AG04450 (cell line): ENCODE measurements at regions not wholly inside any gene's neighbourhood (a gene's known extent, or its start where the extent isn't known, plus 50 kb on each side); places are given as distances from the start of the nearest gene placed in this dataset.

Experiments used
- CTCF ChIA-PET: fragments of 300-600, 350-600 bp; formaldehyde crosslinking; extraction: SDS; loops from one replicate; lab custom pipeline; 2022; ENCODE audit warnings: antibody characterized with exemption, inconsistent platforms; lab: Charles Lee
- POLR2A ChIA-PET: fragments of 350-600 bp; formaldehyde crosslinking; extraction: SDS; loops from one replicate; lab custom pipeline; 2021; ENCODE audit warnings: antibody characterized with exemption, inconsistent platforms; lab: Yijun Ruan, JAX
- DNase-seq: peaks from one replicate; pipeline ENCODE4 v3.0.0-alpha.2; 2011; ENCODE audit warnings: low read depth, low spot score
- H3K27ac ChIP-seq: one replicate; pipeline ENCODE4 v1.5.1; 2012; ENCODE audit warnings: low read depth, low read length, control low read depth
- H3K27me3 ChIP-seq: one replicate; pipeline ENCODE4 v1.6.0; 2012; ENCODE audit warnings: low read length; ENCODE audit not compliant: control insufficient read depth, insufficient read depth
- H3K4me3 ChIP-seq: 2 replicates; pipeline ENCODE4 v1.5.1; 2011; ENCODE audit warnings: mild to moderate bottlenecking, low read depth, low read length, control low read depth
- H3K9me3 ChIP-seq: 2 replicates; pipeline ENCODE4 v1.5.1; 2012; ENCODE audit warnings: low read length; ENCODE audit not compliant: control insufficient read depth, insufficient read depth
- TF ChIP-seq, protein P1 (sequence below): IDR thresholded peaks from 2 replicates; pipeline ENCODE4 v1.5.1; 2011; ENCODE audit warnings: low read depth, low read length, control low read depth, inconsistent platforms

GRCh38 chr12:107347261-107347660 is 253.9 kb upstream of the CRY1 start:
- CTCF ChIA-PET, result no interaction called here
- no peaks in the 10 kb centered on the region for H3K9me3 ChIP-seq

GRCh38 chr12:107349008-107349747 is 255.8 kb upstream of the CRY1 start:
- H3K9me3 ChIP-seq, result no peaks in the 10 kb centered on the region
- TF ChIP-seq, protein P1, sequence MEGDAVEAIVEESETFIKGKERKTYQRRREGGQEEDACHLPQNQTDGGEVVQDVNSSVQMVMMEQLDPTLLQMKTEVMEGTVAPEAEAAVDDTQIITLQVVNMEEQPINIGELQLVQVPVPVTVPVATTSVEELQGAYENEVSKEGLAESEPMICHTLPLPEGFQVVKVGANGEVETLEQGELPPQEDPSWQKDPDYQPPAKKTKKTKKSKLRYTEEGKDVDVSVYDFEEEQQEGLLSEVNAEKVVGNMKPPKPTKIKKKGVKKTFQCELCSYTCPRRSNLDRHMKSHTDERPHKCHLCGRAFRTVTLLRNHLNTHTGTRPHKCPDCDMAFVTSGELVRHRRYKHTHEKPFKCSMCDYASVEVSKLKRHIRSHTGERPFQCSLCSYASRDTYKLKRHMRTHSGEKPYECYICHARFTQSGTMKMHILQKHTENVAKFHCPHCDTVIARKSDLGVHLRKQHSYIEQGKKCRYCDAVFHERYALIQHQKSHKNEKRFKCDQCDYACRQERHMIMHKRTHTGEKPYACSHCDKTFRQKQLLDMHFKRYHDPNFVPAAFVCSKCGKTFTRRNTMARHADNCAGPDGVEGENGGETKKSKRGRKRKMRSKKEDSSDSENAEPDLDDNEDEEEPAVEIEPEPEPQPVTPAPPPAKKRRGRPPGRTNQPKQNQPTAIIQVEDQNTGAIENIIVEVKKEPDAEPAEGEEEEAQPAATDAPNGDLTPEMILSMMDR, result no peak
- ChIA-PET POLR2A (no interaction called here), CTCF (interaction anchor here (1.3 to 1.4 kb wide), 2 partner anchors 218 to 258 kb away, joined by 3 to 7 read pairs; no protein-coding TSS in a partner anchor)
- no peak overlapping the region for H3K4me3 ChIP-seq
- DNase-seq, result peak; percentile 71
- no peak overlapping the region for H3K27ac ChIP-seq
- no peaks in the 10 kb centered on the region for H3K27me3 ChIP-seq

More at GRCh38 chr12:107347261-107347660, 253.9 kb upstream of the CRY1 start:
- TF ChIP-seq, protein P1, result no peak
- no peak overlapping the region for H3K4me3 ChIP-seq
- H3K27ac ChIP-seq, result no peak overlapping the region
- no peaks in the 10 kb centered on the region for H3K27me3 ChIP-seq
- no peak for DNase-seq
- POLR2A ChIA-PET, result no interaction called here

DNA sequence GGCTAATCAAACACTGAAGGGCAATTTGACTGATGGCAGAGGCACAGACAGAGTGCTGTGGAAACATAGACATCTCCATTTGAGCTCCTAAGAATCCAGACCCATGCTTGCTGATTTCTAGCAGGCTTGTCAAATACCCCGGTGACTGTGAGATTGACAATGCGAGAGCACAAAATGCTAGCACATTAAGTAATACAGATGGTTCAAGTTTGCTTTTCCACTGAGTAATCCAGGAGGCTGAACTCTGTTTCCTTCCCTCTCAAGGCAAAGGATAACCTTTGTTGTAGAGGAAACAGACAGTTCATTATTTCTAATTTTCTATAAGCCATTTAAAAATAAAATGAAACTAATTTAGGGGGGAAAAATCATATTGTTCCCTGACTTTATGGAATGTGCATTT is 256.5 kb upstream of the CRY1 start:
- ChIA-PET CTCF (no interaction called here), POLR2A (no interaction called here)
- TF ChIP-seq, protein P1, result no peak
- Histone ChIP-seq H3K9me3 (no peaks in the 10 kb centered on the region), H3K27ac (no peak overlapping the region), H3K4me3 (no peak overlapping the region), H3K27me3 (no peaks in the 10 kb centered on the region)
- DNase-seq, result no peak

DNA sequence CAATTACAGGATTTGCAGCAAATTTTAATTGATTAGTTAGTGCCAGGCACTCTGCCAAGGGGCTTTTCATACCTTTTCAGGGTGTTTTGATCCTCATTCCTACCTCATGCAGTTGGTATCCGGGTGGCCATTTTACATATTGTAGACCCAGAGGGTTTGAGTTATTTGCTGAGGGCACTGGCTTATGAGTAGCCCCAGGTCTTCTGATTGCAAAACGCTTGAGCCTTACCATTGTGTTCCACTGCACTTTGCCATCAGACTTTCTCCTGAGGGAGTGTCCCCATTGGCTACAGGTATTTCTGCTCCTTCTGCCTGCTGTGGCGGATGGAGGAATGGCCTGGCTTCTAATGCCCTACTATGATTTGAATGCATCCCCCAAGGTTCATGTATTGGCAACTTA is 257.8 kb upstream of the CRY1 start:
- DNase-seq, result no peak
- Histone ChIP-seq H3K4me3 (no peak overlapping the region), H3K27ac (no peak overlapping the region), H3K9me3 (no peaks in the 10 kb centered on the region), H3K27me3 (no peaks in the 10 kb centered on the region)
- TF ChIP-seq, protein P1, result no peak
- POLR2A ChIA-PET, result no interaction called here
- CTCF ChIA-PET, result no interaction called here

GRCh38 chr12:107351713-107352112 is 258.4 kb upstream of the CRY1 start:
- POLR2A ChIA-PET, result interaction anchor here (0.6 kb wide), 1 partner anchor 90 kb away, joined by 3 read pairs; no protein-coding TSS in a partner anchor
- CTCF ChIA-PET, result no interaction called here

More at GRCh38 chr12:107351713-107352112, 258.4 kb upstream of the CRY1 start:
- no peaks in the 10 kb centered on the region for H3K9me3 ChIP-seq
- H3K4me3 ChIP-seq, result no peak overlapping the region
- H3K27me3 ChIP-seq, result no peaks in the 10 kb centered on the region
- TF ChIP-seq, protein P1, result no peak
- no peak overlapping the region for H3K27ac ChIP-seq
- DNase-seq, result no peak
